ENCODE measurements at regions not wholly inside any gene's neighbourhood (a gene's known extent, or its start where the extent isn't known, plus 50 kb on each side); places are given as distances from the start of the nearest gene placed in this dataset.

DNA sequence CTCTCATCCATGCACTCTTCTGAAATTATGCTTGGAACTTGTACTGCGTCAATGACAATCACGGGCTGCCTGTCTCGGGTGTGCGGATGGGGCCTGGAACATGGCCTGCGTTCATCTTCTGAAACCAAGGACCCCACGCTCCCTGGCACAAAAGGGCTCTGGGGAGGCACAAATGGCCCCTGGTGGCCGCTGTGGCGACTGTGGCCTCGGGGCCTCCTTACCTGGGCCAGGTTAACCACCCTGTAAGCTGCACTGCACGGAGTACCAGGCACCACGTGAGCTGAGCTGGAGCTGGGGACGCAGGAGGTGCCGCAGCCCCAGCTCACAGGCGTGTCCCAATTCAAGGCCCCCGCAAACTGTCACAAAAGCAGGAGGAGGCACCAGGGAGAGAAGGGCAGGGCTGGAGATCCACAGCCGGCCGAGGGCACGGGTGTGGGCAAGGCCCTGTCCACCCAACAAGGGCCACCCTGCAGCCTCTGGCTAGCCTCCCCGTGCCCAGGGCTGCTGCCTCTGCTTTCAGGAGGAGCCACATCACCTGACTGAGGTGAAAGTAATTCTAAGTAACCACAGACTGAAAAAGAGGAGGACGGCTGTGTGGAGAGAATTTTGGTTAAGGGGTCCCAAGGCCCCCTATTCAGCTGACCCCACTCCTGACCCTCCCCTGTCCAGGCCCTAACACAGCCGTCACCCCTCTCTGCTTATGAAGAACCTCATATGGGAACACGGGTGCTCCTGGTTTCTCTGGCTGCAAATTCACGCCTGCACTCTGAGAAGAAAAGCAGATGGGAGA is 61.1 kb upstream of the GALNT9 start:
- 90% methylated on average over 23 of the region's 23 CpGs for WGBS (ENCODE audit: low lambda C conversion rate, missing lambda C conversion rate)
- Histone ChIP-seq H3K9me3 (ENCODE audit: low read depth) (no peaks in the 10 kb centered on the region), H3K27ac (no peak overlapping the region), H3K36me3 (replicated peaks; ENCODE audit: insufficient read depth, low read depth) (no peaks in the 10 kb centered on the region), H4K20me1 (ENCODE audit: insufficient read depth, poor library complexity, severe bottlenecking) (no peaks in the 10 kb centered on the region), H3K79me2 (no peaks in the 10 kb centered on the region), H3K9me2 (replicated peaks; ENCODE audit: insufficient read depth) (no peaks in the 10 kb centered on the region), H3K4me1 (ENCODE audit: insufficient read depth) (no peaks in the 10 kb centered on the region), H2AFZ (no peak overlapping the region), H3K27me3 (peaks cover 44% of the 10 kb centered on the region), H3K4me2 (no peak overlapping the region), H3K4me3 (no peak overlapping the region)
- no peak for DNase-seq (ENCODE audit: low spot score)
- TF ChIP-seq, protein P1, sequence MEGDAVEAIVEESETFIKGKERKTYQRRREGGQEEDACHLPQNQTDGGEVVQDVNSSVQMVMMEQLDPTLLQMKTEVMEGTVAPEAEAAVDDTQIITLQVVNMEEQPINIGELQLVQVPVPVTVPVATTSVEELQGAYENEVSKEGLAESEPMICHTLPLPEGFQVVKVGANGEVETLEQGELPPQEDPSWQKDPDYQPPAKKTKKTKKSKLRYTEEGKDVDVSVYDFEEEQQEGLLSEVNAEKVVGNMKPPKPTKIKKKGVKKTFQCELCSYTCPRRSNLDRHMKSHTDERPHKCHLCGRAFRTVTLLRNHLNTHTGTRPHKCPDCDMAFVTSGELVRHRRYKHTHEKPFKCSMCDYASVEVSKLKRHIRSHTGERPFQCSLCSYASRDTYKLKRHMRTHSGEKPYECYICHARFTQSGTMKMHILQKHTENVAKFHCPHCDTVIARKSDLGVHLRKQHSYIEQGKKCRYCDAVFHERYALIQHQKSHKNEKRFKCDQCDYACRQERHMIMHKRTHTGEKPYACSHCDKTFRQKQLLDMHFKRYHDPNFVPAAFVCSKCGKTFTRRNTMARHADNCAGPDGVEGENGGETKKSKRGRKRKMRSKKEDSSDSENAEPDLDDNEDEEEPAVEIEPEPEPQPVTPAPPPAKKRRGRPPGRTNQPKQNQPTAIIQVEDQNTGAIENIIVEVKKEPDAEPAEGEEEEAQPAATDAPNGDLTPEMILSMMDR (IDR thresholded peaks at IDR 0.05; ENCODE audit: poor library complexity): no peak
- TF ChIP-seq EZH2 (IDR thresholded peaks at IDR 0.05; ENCODE audit: borderline replicate concordance): no peak
- TF ChIP-seq EZH2phosphoT487 (IDR thresholded peaks at IDR 0.05; ENCODE audit: low read depth, severe bottlenecking, unreplicated experiment): no peak

GRCh38 chr12:132389526-132390286 is 60.3 kb upstream of the GALNT9 start:
- DNase-seq (ENCODE audit: low spot score): no peak
- WGBS (ENCODE audit: low lambda C conversion rate, missing lambda C conversion rate): 60% methylated on average over 13 of the region's 21 CpGs
- no peak for TF ChIP-seq EZH2phosphoT487 (IDR thresholded peaks at IDR 0.05; ENCODE audit: low read depth, severe bottlenecking, unreplicated experiment)
- TF ChIP-seq EZH2 (IDR thresholded peaks at IDR 0.05; ENCODE audit: borderline replicate concordance): no peak
- TF ChIP-seq, protein P1 (IDR thresholded peaks at IDR 0.05; ENCODE audit: poor library complexity): no peak
- no peaks in the 10 kb centered on the region for H3K79me2 ChIP-seq
- peaks cover 52% of the 10 kb centered on the region for H3K27me3 ChIP-seq
- H3K36me3 ChIP-seq (replicated peaks; ENCODE audit: insufficient read depth, low read depth): no peaks in the 10 kb centered on the region
- H3K9me3 ChIP-seq (ENCODE audit: low read depth): no peaks in the 10 kb centered on the region
- no peaks in the 10 kb centered on the region for H3K4me1 ChIP-seq (ENCODE audit: insufficient read depth)
- H3K4me2 ChIP-seq: no peak overlapping the region
- no peak overlapping the region for H3K4me3 ChIP-seq
- H2AFZ ChIP-seq: no peak overlapping the region
- no peaks in the 10 kb centered on the region for H3K9me2 ChIP-seq (replicated peaks; ENCODE audit: insufficient read depth)
- no peaks in the 10 kb centered on the region for H4K20me1 ChIP-seq (ENCODE audit: insufficient read depth, poor library complexity, severe bottlenecking)
- H3K27ac ChIP-seq: no peak overlapping the region

GRCh38 chr12:132389026-132389425 is 59.6 kb upstream of the GALNT9 start:
- H2AFZ ChIP-seq: no peak overlapping the region
- no peaks in the 10 kb centered on the region for H3K9me3 ChIP-seq (ENCODE audit: low read depth)
- no peak overlapping the region for H3K4me2 ChIP-seq
- no peaks in the 10 kb centered on the region for H3K36me3 ChIP-seq (replicated peaks; ENCODE audit: insufficient read depth, low read depth)
- no peaks in the 10 kb centered on the region for H3K9me2 ChIP-seq (replicated peaks; ENCODE audit: insufficient read depth)
- peaks cover 53% of the 10 kb centered on the region for H3K27me3 ChIP-seq
- H3K4me3 ChIP-seq: no peak overlapping the region
- H4K20me1 ChIP-seq (ENCODE audit: insufficient read depth, poor library complexity, severe bottlenecking): no peaks in the 10 kb centered on the region
- DNase-seq (ENCODE audit: low spot score): no peak
- no peak overlapping the region for H3K27ac ChIP-seq
- 79% methylated on average over 16 of the region's 16 CpGs for WGBS (ENCODE audit: low lambda C conversion rate, missing lambda C conversion rate)
- no peaks in the 10 kb centered on the region for H3K4me1 ChIP-seq (ENCODE audit: insufficient read depth)
- no peak for TF ChIP-seq EZH2 (IDR thresholded peaks at IDR 0.05; ENCODE audit: borderline replicate concordance)
- TF ChIP-seq EZH2phosphoT487 (IDR thresholded peaks at IDR 0.05; ENCODE audit: low read depth, severe bottlenecking, unreplicated experiment): no peak
- TF ChIP-seq, protein P1 (IDR thresholded peaks at IDR 0.05; ENCODE audit: poor library complexity): no peak
- no peaks in the 10 kb centered on the region for H3K79me2 ChIP-seq

All from hepatocyte (in vitro differentiated cells).